HG03103 (cell line): ENCODE measurements at regions not wholly inside any gene's neighbourhood (a gene's known extent, or its start where the extent isn't known, plus 50 kb on each side); places are given as distances from the start of the nearest gene placed in this dataset.
"Not testable (repeated sequence)": the region's sequence is repeated elsewhere in the genome, so short reads cannot be mapped to it uniquely, and the experiment has no call there.

Experiments
- ATAC-seq: cut with Tn5 transposase; IDR thresholded peaks from one replicate; pipeline ENCODE4 v1.9.1; 2021; ENCODE audit warnings: low read depth; ENCODE audit not compliant: unreplicated experiment

DNA sequence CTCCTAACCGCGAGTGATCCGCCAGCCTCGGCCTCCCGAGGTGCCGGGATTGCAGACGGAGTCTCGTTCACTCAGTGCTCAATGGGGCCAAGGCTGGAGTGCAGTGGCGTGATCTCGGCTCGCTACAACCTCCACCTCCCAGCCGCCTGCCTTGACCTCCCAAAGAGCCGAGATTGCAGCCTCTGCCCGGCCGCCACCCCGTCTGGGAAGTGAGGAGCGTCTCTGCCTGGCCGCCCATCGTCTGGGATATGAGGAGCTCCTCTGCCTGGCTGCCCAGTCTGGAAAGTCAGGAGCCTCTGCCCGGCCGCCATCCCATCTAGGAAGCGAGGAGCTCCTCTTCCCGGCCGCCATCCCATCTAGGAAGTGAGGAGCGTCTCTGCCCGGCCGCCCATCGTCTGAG is 58.8 kb upstream of the ANKRD30BL start:
- not testable (repeated sequence) for ATAC-seq

DNA sequence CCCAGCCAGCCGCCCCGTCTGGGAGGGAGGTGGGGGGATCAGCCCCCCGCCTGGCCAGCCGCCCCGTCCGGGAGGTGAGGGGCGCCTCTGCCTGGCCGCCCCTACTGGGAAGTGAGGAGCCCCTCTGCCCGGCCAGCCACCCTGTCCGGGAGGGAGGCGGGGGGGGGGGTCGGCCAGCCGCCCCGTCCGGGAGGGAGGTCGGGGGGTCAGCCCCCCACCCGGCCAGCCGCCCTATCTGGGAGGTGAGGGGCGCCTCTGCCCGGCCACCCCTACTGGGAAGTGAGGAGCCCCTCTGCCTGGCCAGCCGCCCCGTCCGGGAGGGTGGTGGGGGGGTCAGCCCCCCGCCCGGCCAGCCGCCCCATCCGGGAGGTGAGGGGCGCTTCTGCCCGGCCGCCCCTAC is 60.1 kb upstream of the ANKRD30BL start:
- ATAC-seq = not testable (repeated sequence)

DNA sequence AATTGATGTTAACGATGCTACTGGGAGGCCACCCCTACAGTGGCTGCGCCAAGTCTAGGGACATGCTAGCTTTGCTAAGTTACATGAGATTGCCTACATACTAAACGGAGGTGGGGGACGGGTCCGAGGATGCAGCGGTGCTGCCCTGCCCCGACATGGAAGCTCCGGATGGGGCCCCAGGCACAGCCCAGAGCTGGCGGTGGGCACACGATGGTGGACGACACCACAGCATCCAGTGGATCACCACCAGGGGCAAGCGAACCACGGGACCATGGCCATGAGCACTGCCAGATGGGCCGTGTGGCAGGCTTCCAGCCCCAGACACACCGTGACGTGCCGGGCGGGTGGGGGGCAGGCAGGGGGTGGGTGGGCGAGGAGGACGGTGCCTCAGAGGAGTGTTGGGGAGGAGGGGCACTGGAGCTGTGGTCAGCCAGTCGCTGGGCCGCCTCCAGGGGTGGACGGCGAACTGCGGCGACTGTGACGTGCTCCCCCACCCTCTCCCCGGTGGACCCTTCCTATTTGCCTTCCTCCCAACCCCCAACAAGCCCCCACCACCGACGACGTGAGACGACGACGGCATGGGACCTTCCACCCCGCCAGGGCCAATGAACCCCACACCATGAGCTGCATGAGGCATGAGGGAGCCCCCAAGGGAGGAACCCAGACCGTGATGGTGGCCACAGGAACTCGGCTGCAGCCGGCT is 90.6 kb upstream of the ANKRD30BL start:
- ATAC-seq = no peak

DNA sequence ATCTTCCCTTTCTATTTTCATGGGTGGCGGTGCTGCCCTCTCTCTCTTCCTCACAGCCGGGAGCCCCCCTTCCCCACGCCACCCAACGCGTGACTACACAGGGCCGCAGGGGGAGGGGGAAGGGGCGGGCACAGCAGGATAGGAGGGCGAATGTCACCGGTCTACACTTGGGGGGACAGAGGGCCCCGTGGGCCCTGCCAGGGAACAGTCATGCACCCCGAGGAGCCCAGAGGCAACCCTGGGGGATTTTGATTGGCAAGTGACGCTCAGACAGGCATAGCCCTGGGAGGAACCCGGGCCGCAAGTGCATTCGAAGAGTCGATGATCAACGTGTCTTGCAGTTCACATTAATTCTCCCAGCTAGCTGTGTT is 91.1 kb upstream of the ANKRD30BL start:
- ATAC-seq = no peak

DNA sequence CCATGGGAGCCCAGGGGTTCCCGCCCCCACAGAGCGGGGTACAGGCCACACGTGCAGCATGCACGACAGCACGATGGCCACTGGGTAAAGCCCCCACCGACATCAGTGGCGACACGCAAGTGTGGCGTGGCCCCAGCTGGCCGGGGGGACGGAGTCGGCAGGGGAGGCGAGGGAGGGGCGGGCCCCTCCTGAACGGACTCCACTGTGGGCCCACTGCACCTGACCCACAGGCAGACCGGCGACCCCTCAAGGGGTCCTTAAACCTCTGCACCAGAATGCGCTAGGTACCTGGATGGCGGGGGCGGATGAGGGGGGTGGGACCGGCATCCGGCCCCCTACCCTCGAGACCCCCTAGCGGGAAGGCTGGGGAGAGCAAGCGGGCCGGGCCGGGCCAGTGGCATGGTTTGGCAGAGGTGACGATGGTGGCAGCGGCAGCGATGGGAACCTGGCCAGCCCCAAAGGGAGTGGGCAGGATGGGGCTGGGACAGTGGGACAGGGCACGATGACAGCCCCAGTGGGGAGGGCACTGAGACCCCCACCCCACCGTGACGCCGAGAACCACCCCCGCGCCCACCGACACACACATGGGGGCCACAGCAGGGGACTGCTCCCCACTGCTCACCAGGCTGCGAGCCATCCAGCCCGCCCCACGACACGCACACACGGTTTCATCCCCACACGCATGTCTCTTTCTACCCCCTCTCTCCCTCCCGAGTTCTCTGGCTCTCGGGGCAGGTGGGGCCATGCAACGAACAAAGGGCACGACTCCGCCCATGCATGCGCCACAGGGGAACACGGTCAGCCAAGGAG is 91.9 kb upstream of the ANKRD30BL start:
- ATAC-seq = no peak

DNA sequence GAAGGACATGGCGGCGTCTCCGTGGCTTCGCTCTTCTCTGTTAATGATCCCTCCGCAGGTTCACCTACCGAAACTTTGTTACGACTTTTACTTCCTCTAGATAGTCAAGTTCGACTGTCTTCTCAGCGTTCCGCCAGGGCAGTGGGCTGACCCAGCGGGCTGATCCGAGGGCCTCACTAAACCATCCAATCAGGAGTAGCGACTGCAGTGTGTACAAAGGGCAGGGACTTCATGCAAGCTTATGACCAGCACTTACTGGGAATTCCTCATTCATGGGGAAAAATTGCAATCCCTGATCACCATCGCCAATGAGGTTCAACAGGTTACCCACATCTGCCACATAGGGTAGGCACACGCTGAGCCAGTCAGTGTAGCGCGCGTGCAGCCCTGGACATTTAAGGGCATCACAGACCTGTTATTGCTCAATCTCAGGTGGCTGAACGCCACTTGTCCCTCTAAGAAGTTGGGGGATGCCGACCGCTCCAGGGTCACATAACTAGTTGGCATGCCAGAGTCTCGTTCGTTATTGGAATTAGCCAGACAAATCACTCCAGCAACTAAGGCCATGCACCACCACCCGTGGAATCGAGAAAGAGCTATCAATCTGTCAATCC is 92.7 kb upstream of the ANKRD30BL start:
- not testable (repeated sequence) for ATAC-seq

DNA sequence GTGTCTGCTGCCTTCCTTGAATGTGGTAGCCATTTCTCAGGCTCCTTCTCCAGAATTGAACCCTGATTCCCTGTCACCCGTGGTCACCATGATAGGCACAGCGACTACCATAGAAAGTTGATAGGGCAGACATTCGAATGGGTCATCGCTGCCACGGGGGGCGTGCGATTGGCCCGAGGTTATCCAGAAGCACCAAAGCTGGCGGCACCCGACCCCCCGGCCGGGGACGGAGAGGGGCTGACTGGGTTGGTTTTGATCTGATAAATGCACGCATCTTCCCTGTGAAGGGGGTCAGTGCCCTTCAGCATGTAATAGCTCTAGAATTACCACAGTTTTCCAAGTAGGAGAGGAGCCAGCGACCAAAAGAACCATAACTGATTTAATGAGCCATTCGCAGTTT is 94.0 kb upstream of the ANKRD30BL start:
- no peak for ATAC-seq

DNA sequence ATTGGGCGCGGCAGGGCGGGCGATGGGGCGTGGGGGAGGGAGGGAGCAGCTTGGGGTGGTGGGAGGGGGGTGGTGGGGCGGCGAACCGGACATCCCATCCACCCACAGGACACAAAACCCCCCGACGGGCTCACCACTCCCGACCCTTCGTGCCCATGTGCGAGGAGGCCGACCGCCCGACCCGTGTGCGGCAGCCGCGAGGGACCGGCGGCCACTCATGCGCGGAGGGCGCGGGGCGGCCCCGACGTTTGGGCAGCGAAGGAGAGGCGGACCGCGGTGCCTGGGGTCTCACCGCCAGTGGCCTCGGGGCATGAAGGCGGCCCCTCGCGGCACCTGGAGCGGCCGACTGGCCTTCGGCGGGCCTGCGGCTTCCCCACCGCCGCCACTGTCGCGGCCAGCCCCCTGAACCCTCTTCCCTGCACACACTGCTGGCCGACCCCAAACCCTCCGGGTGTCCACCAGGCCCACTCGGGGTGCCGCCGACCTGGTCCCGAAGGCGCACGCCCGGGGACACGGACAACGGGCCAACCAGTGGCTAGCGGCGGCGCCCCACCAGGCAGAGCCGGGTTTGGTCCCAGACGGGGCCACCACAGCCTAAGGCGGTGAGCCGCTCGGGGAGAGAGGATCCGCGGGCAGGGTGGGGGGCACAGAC is 94.6 kb upstream of the ANKRD30BL start:
- ATAC-seq = no peak

DNA sequence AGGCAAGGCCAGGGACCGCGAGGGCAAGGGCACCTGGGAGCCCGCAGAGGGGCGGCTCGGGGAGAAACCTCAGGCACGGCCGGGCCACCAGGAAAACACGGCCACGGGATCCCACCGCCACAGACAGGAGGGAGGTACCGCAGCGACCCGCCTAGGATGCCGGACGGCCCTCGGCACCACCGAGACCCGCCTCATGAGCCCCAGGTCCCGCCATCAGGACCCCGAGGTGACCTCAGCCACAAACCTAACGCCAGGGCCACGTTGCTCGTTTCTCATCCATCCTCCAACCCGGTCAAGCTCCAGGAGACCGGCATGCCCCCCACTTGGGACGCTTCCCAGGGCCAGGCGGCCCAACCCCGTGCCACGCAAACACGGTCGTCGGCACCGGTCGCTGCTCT is 95.2 kb upstream of the ANKRD30BL start:
- ATAC-seq = not testable (repeated sequence)

DNA sequence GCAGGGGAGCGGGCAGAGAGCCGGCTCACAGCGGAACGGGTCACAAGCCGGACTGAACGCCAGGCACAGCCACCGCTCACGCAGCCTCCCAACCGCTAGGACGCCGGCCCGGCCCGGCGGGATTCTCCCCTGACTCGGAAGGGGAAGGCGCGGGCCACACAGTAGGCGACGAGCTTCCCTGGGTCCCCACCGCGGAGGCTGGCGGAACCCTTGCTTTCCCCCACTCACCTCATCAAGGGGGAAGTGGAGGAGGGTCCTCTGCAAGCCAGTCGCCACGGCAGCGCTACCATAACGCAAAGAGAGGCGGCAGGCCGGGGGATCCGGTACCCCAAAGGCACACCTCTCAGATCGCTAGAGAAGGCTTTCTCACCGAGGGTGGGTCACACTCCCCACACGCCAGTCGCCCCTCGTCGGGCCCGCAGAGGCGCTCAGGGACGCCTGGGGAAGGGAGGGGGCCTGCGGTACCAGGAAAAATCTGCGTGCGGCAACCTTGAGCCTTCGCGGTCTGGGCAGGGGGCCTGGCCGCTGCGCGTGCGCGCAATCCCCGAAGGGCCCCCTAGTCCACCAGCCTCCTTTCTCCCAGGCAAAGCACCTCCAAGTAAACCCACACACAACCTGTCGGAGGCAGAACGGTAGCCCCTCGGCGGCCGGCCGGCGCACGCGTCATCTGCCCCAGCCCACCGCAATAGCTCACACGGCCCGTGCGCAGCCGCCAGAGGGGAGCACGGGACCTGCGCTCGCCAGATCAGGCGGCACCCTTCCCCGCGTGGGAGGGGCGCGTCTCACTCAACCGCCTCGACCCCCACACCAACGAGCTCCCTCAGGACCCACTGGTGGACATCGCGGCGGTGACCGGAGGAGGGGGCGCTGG is 95.8 kb upstream of the ANKRD30BL start:
- ATAC-seq = not testable (repeated sequence)

DNA sequence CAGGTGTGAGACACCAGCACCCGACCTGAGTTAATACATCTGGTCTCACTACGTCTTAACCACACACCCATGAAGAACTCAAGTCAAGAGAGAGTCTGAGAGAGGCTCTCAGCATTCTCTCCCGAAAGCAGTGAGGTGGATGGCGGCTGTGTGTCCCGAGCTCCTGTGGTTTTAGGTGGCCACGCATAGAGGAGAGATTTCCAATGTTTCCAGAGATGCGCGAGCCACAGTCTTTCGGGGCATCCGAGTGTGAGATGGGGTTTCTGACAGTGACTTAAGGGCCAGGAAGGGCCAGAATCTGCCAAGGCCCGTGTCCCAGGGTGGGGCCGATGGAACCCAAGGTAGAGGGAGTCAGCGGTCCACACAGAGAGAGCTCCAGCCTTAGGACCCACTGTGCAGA is 97.5 kb upstream of the ANKRD30BL start:
- not testable (repeated sequence) for ATAC-seq

DNA sequence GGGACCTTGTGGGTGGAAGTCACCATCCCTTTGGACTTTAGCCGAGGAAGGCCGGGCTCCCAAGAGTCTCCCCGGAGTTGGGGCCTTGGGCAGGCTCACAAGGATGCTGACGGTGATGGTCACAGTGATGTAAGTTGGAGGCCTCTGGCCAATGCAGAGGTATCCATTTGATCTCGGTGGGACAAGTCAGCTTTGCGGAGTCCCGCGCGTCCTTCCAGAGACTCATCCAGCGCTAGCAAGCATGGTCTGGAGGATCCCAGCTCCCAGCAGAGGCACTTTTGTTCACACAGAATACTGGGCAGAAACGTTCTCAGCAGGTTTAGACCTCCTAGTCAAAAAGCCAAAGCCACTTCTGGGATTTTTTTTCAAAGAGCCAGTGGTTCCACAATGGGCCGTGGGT is 103.8 kb upstream of the ANKRD30BL start:
- not testable (repeated sequence) for ATAC-seq

DNA sequence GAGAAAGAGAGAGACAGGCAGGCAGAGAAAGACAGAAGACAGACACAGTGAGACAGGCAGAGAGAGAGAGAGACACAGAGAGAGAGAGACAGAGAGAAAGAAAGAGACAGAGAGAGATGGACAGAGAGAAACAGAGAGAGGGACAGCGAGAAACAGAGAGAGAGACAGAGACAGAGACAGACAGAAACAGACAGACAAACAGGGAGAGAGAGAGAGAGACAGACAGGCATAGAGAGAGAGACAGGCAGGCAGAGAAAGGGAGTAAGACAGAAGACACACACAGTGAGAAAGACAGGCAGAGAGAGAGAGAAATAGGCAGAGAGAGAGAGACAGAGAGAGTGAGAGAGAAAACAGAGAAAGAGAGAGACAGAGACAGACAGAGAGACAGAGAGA is 105.3 kb upstream of the ANKRD30BL start:
- no peak for ATAC-seq

DNA sequence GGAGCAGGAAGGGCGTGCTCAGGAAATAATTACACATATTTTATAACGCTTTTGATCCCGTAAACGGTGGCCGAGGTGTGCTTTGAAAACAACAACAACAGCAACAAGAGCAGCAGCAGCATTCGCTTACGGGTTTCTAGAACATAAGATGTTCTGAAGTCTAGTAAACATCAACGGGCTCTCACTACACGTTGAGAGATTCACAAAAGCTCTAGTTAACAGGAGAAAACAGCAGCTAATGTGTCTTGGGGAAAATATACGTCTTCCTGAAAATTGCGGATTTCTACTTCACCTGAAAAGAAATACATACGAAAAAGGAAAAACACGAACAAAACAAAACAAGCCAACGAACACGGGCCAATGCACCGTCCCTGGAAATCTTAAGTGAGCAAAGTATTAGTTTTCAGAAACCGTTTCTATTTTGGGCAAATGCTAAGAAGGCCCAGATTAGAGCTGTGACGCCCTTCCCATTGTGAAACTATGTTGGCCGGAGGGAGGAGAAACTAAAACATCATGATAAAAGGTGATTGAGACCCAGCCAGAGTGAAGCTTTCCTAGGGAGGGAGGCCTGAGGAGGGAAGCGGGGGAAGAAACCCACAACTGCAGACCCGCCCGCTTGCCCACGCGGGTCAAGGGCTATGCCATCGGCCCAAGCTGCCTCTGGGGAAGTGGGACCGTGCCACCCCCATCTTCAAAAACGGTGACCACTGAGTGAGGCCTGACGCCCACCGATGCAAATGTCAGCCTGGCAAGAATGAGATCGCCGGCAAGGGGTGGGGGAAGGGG is 105.9 kb upstream of the ANKRD30BL start:
- ATAC-seq = not testable (repeated sequence)

DNA sequence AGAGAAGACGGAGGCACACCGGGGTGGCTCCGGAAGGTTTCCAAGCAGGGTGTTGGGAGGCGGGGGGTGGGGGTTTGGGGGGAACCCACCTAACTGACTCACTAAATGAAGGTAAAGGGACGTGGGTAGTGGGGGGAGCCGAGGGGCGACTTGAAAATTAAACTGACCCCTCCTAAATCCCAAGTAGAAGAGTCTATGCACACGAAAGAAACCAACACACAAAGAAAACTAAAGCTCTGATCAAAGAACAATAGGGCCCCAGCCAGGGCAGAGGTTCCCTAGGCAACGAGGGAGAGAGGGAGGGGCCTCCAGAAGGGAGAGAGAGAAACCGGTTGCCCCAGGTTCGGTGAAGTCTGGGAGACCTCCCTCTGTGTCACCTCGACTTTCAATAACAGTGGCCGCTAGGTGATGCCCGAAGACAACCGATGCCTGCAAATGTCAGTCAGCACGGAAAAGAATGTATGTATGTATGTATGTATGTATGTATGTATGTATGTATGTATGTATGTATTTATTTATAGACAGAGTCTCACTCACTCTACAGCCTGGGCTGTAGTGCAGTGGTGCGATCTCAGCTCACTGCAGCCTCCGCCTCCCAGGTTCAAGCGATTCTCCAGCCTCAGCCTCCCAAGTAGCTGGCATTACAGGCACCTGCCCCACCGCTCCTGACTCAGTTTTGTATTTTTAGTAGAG is 106.7 kb upstream of the ANKRD30BL start:
- peak; percentile 56 for ATAC-seq

DNA sequence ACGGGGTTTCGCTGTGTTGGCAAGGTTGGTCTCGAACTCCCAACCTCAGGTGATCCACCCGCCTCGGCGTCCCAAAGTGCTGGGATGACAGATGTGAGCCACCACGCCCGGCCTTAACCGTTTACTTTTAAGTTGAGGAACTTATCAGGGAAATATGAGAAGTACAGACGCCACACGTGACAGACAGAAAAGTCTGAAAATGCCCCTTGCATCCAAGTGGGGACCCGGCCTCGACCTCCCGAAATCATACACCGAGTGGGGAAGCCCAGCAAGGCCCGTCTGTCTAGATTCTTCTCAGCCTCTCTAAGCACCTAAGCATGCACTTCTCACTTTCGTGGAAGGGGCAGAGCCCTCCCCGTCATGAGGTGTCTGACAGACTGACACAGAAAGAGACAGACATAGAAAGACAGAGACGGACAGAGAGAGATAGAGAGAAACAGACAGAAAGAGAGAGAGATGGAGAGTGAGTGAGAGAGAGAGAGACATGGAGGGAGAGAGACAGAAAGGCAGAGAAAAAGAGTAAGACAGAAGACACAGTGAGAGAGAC is 107.3 kb upstream of the ANKRD30BL start:
- no peak for ATAC-seq

DNA sequence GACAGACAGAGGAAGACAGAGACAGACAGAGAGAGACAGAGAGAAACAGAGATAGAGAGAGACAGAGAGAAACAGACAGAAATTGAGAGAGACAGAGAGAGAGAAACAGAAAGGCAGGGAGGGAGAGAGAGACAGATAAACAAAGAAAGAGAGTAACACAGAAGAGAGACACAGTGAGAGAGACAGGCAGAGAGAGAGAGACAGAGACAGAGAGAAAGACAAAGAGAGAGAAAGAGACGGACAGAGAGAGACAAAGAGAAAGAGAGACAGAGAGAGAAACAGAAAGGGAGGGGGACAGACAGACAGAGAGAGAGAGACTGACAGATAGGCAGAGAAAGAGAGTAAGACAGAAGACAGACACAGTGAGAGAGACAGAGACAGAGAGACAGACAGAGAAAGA is 108.5 kb upstream of the ANKRD30BL start:
- no peak for ATAC-seq

DNA sequence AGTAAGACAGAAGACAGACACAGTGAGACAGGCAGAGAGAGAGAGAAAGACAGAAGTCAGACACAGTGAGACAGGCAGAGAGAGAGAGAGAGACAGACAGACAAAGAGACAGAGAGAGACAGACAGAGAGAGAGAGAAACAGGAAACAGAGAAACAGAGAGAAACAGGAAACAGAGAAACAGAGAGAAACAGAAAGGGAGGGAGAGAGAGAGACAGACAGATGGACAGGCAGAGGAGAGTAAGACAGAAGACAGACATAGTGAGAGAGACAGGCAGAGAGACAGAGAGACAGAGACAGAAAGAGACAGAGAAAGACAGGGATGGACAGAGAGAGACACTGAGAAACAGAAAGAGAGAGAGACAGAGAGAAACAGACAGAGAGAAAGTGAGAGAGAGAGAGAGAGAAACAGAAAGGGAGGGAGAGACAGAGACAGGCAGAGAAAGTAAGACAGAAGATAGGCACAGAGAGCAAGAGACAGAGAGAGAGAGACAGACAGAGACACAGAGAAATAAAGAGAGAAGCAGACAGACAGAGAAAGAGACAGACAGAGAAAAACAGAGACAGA is 109.3 kb upstream of the ANKRD30BL start:
- no peak for ATAC-seq
